ENCODE measurements at regions not wholly inside any gene's neighbourhood (a gene's known extent, or its start where the extent isn't known, plus 50 kb on each side); places are given as distances from the start of the nearest gene placed in this dataset.
"Not testable (repeated sequence)": the region's sequence is repeated elsewhere in the genome, so short reads cannot be mapped to it uniquely, and the experiment has no call there.

- H3K9me3 ChIP-seq (ENCODE audit: control insufficient read depth, low read length), result no peaks in the 10 kb centered on the region
- H3K36me3 ChIP-seq (ENCODE audit: control insufficient read depth, insufficient read depth, low read length), result no peaks in the 10 kb centered on the region
- no peak overlapping the region for H3K4me3 ChIP-seq (ENCODE audit: insufficient read depth, low read depth, low read length)
- WGBS, 2 experiments, result 94 to 95% methylated on average over 28 of the region's 28 CpGs
- H3K27ac ChIP-seq (ENCODE audit: insufficient read depth, low read depth, low read length, poor library complexity, severe bottlenecking), result no peak overlapping the region
- H3K4me1 ChIP-seq (ENCODE audit: control insufficient read depth, insufficient read depth, low read length), result peaks cover 29% of the 10 kb centered on the region
- H3K27me3 ChIP-seq (ENCODE audit: control insufficient read depth, insufficient read depth, low read length, poor library complexity, severe bottlenecking), result no peaks in the 10 kb centered on the region
Observed at GRCh38 chr2:240375024-240375645, 60.3 kb upstream of the GPC1 start.

- Histone ChIP-seq H3K27me3 (ENCODE audit: control insufficient read depth, insufficient read depth, low read length, poor library complexity, severe bottlenecking) (no peaks in the 10 kb centered on the region), H3K4me3 (ENCODE audit: insufficient read depth, low read depth, low read length) (no peak overlapping the region), H3K4me1 (ENCODE audit: control insufficient read depth, insufficient read depth, low read length) (peaks cover 19% of the 10 kb centered on the region), H3K27ac (ENCODE audit: insufficient read depth, low read depth, low read length, poor library complexity, severe bottlenecking) (no peak overlapping the region), H3K9me3 (ENCODE audit: control insufficient read depth, low read length) (no peaks in the 10 kb centered on the region), H3K36me3 (ENCODE audit: control insufficient read depth, insufficient read depth, low read length) (no peaks in the 10 kb centered on the region)
- 89 to 90% methylated on average over 11 to 12 of the region's 12 CpGs for whole genome bisulfite sequencing, 2 experiments
Observed at GRCh38 chr2:240376739-240377138, 58.7 kb upstream of the GPC1 start.

DNA sequence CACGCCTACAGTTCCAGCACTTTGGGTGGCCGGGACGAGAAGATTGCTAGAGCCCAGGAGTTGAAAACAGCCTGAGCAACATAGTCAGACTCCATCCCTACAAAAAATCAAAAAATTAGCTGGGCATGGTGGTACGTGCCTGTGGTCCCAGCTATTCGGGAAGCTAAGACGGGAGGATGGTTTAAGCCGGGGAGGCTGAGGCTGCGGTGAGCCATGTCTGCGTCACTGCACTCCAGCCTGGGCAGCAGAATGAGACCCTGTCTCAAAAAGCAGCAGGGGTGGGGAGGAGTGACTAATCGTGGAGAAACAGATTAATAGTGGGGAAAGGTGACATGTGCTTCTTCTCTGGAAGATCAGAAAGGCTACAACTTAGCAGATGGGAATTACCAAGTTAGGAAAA is 58.1 kb upstream of the GPC1 start:
- 88 to 90% methylated on average over 10 of the region's 10 CpGs for WGBS, 2 experiments

GRCh38 chr2:240379089-240379636 is 56.3 kb upstream of the GPC1 start:
- no peak overlapping the region for H3K27ac ChIP-seq (ENCODE audit: insufficient read depth, low read depth, low read length, poor library complexity, severe bottlenecking)
- no peaks in the 10 kb centered on the region for H3K9me3 ChIP-seq (ENCODE audit: control insufficient read depth, low read length)
- H3K36me3 ChIP-seq (ENCODE audit: control insufficient read depth, insufficient read depth, low read length), result no peaks in the 10 kb centered on the region
- peaks cover 5% of the 10 kb centered on the region for H3K4me1 ChIP-seq (ENCODE audit: control insufficient read depth, insufficient read depth, low read length)
- H3K27me3 ChIP-seq (ENCODE audit: control insufficient read depth, insufficient read depth, low read length, poor library complexity, severe bottlenecking), result no peaks in the 10 kb centered on the region
- WGBS, 2 experiments, result 88 to 89% methylated on average over 9 of the region's 9 CpGs
- H3K4me3 ChIP-seq (ENCODE audit: insufficient read depth, low read depth, low read length), result no peak overlapping the region

More for the DNA sequence above, 58.1 kb upstream of the GPC1 start:
- Histone ChIP-seq H3K36me3 (ENCODE audit: control insufficient read depth, insufficient read depth, low read length) (no peaks in the 10 kb centered on the region), H3K27ac (ENCODE audit: insufficient read depth, low read depth, low read length, poor library complexity, severe bottlenecking) (no peak overlapping the region), H3K4me3 (ENCODE audit: insufficient read depth, low read depth, low read length) (no peak overlapping the region), H3K27me3 (ENCODE audit: control insufficient read depth, insufficient read depth, low read length, poor library complexity, severe bottlenecking) (no peaks in the 10 kb centered on the region), H3K9me3 (ENCODE audit: control insufficient read depth, low read length) (no peaks in the 10 kb centered on the region), H3K4me1 (ENCODE audit: control insufficient read depth, insufficient read depth, low read length) (peaks cover 13% of the 10 kb centered on the region)

DNA sequence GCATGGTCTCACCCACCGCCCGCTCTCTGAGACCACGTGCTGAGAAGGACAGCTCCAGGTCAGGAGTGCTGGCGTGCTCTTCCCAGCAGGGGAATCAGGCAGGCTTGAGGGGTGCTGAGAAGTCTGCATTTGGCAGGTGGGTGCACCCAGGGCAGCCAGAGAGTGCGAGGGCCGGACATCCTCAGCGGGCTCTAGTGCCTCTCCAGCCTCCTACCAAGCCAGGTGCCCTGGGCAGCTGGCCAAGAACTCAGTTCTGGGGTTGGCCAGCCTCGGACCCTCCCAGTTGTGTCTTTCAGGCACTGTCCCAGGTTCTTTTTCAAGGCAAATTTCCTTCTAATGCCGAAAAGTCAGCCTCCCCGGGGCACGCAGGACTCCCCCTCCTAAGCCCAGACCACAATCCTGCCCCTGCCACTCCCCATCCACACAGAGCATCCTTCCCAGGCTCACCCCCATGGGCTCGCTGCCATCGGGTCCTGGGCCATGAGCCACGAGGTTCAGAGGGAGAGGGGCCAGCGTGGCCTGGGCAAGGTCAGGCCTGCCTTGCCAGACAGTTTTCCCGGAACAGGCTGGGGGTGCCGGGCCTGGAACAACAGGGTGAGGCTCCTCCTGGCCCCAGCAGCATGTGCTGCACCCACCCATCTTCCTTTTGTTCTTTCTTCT is 52.2 kb upstream of the GPC1 start:
- Histone ChIP-seq H3K27ac (ENCODE audit: insufficient read depth, low read depth, low read length, poor library complexity, severe bottlenecking) (no peak overlapping the region), H3K27me3 (ENCODE audit: control insufficient read depth, insufficient read depth, low read length, poor library complexity, severe bottlenecking) (no peaks in the 10 kb centered on the region), H3K36me3 (ENCODE audit: control insufficient read depth, insufficient read depth, low read length) (no peaks in the 10 kb centered on the region), H3K4me1 (ENCODE audit: control insufficient read depth, insufficient read depth, low read length) (no peaks in the 10 kb centered on the region), H3K4me3 (ENCODE audit: insufficient read depth, low read depth, low read length) (no peak overlapping the region), H3K9me3 (ENCODE audit: control insufficient read depth, low read length) (no peaks in the 10 kb centered on the region)
- WGBS, 2 experiments, result 90 to 91% methylated on average over 17 of the region's 17 CpGs

- 92 to 93% methylated on average over 29 of the region's 29 CpGs for WGBS, 2 experiments
- no peak overlapping the region for H3K27ac ChIP-seq (ENCODE audit: insufficient read depth, low read depth, low read length, poor library complexity, severe bottlenecking)
- H3K4me3 ChIP-seq (ENCODE audit: insufficient read depth, low read depth, low read length), result no peak overlapping the region
- no peaks in the 10 kb centered on the region for H3K4me1 ChIP-seq (ENCODE audit: control insufficient read depth, insufficient read depth, low read length)
- H3K36me3 ChIP-seq (ENCODE audit: control insufficient read depth, insufficient read depth, low read length), result no peaks in the 10 kb centered on the region
- no peaks in the 10 kb centered on the region for H3K27me3 ChIP-seq (ENCODE audit: control insufficient read depth, insufficient read depth, low read length, poor library complexity, severe bottlenecking)
- no peaks in the 10 kb centered on the region for H3K9me3 ChIP-seq (ENCODE audit: control insufficient read depth, low read length)
Observed at GRCh38 chr2:240383871-240384700, 51.4 kb upstream of the GPC1 start.

- Histone ChIP-seq H3K9me3 (ENCODE audit: control insufficient read depth, low read length) (no peaks in the 10 kb centered on the region), H3K27me3 (ENCODE audit: control insufficient read depth, insufficient read depth, low read length, poor library complexity, severe bottlenecking) (no peaks in the 10 kb centered on the region), H3K27ac (ENCODE audit: insufficient read depth, low read depth, low read length, poor library complexity, severe bottlenecking) (no peak overlapping the region), H3K4me3 (ENCODE audit: insufficient read depth, low read depth, low read length) (no peak overlapping the region), H3K4me1 (ENCODE audit: control insufficient read depth, insufficient read depth, low read length) (no peaks in the 10 kb centered on the region), H3K36me3 (ENCODE audit: control insufficient read depth, insufficient read depth, low read length) (no peaks in the 10 kb centered on the region)
- WGBS, 2 experiments, result 91% methylated on average over 15 of the region's 15 CpGs
Observed at GRCh38 chr2:240384711-240385450, 50.6 kb upstream of the GPC1 start.

DNA sequence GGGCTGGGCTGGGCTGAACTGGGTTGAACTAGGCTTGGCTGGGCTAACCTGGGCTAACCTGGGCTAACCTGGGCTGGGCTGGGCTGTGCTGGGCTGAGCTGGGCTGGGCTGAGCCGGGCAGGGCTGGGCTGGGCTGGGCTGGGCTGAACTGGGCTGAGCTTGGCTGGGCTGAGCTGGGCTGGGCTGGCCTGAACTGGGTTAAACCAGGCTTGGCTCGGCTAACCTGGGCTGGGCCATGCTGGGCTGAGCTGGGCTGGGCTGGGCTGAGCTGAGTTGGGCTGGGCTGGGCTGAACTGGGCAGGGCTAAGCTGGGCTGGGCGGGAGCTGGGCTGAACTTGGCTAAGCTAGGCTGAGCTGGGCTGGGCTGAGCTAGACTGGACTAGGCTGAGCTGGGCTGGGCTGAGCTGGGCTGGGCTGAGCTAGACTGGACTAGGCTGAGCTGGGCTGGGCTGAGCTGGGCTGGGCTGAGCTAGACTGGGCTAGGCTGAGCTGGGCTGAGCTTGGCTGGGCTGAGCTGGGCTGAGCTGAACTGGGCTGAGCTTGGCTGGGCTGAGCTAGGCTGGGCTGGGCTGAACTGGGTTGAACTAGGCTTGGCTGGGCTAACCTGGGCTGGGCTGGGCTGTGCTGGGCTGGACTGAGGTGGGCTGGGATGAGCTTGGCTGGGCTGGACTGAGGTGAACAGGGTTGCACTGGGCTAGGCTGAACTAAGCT is 49.9 kb upstream of the GPC1 start:
- 93 to 95% methylated on average over 3 of the region's 3 CpGs for WGBS, 2 experiments
- H3K9me3 ChIP-seq (ENCODE audit: control insufficient read depth, low read length); H3K27me3 ChIP-seq (ENCODE audit: control insufficient read depth, insufficient read depth, low read length, poor library complexity, severe bottlenecking); H3K27ac ChIP-seq (ENCODE audit: insufficient read depth, low read depth, low read length, poor library complexity, severe bottlenecking); H3K4me3 ChIP-seq (ENCODE audit: insufficient read depth, low read depth, low read length); H3K36me3 ChIP-seq (ENCODE audit: control insufficient read depth, insufficient read depth, low read length); H3K4me1 ChIP-seq (ENCODE audit: control insufficient read depth, insufficient read depth, low read length): not testable (repeated sequence)
